ENCODE measurements at regions not wholly inside any gene's neighbourhood (a gene's known extent, or its start where the extent isn't known, plus 50 kb on each side); places are given as distances from the start of the nearest gene placed in this dataset.

DNA sequence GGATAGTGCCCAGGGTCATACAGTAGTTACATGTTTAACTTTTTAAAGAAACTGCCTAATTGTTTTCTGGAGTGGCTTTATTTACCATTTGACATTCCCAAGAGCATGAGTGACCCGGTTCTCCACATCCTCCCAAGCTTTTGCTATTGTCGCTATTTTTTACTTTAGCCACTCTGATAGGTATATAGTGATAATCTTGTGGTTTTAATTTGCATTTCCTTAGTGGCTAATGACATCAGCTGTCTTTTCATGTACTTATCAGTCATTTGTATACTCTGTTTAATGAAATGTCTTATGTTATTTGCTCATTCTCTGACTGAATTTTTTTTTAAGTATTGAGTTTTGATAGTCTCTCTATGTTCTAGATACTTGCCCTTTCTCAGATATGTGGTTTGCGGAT lies 109.7 kb upstream of the HS6ST1 start:
- DNase-seq (ENCODE audit: low spot score), result no peak
- peaks cover 22% of the 10 kb centered on the region for H3K9me3 Mint-ChIP-seq
- no peak overlapping the region for H3K27ac Mint-ChIP-seq
- H3K4me3 Mint-ChIP-seq, result no peak overlapping the region
- H3K4me1 Mint-ChIP-seq, result peaks cover 11% of the 10 kb centered on the region
- TF ChIP-seq JUN (CRISPR knock-in tag; IDR thresholded peaks at IDR 0.05) (no peak), ZBTB21 (CRISPR knock-in tag; IDR thresholded peaks at IDR 0.05; ENCODE audit: borderline replicate concordance) (no peak), IRF2 (CRISPR knock-in tag; IDR thresholded peaks at IDR 0.05; ENCODE audit: borderline replicate concordance, low read depth) (no peak), E2F4 (CRISPR knock-in tag; IDR thresholded peaks at IDR 0.05; ENCODE audit: borderline replicate concordance, low read depth) (no peak), ZNF396 (CRISPR knock-in tag; IDR thresholded peaks at IDR 0.05; ENCODE audit: borderline replicate concordance) (no peak), ESRRA (CRISPR knock-in tag; IDR thresholded peaks at IDR 0.05; ENCODE audit: borderline replicate concordance) (no peak), ZNF532 (CRISPR knock-in tag; IDR thresholded peaks at IDR 0.05; ENCODE audit: borderline replicate concordance) (no peak), ETV6 (CRISPR knock-in tag; IDR thresholded peaks at IDR 0.05) (no peak), SMAD4 (CRISPR knock-in tag; IDR thresholded peaks at IDR 0.05) (no peak), ZNF121 (CRISPR knock-in tag; IDR thresholded peaks at IDR 0.05) (no peak), ZNF281 (CRISPR knock-in tag; IDR thresholded peaks at IDR 0.05) (no peak), SMAD3 (CRISPR knock-in tag; IDR thresholded peaks at IDR 0.05; ENCODE audit: borderline replicate concordance) (no peak), ZMAT4 (CRISPR knock-in tag; IDR thresholded peaks at IDR 0.05) (no peak)
- TF ChIP-seq, protein P1, sequence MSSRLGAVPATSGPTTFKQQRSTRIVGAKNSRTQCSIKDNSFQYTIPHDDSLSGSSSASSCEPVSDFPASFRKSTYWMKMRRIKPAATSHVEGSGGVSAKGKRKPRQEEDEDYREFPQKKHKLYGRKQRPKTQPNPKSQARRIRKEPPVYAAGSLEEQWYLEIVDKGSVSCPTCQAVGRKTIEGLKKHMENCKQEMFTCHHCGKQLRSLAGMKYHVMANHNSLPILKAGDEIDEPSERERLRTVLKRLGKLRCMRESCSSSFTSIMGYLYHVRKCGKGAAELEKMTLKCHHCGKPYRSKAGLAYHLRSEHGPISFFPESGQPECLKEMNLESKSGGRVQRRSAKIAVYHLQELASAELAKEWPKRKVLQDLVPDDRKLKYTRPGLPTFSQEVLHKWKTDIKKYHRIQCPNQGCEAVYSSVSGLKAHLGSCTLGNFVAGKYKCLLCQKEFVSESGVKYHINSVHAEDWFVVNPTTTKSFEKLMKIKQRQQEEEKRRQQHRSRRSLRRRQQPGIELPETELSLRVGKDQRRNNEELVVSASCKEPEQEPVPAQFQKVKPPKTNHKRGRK (CRISPR knock-in tag; IDR thresholded peaks at IDR 0.05; ENCODE audit: borderline replicate concordance), result no peak
- TF ChIP-seq, protein P2, sequence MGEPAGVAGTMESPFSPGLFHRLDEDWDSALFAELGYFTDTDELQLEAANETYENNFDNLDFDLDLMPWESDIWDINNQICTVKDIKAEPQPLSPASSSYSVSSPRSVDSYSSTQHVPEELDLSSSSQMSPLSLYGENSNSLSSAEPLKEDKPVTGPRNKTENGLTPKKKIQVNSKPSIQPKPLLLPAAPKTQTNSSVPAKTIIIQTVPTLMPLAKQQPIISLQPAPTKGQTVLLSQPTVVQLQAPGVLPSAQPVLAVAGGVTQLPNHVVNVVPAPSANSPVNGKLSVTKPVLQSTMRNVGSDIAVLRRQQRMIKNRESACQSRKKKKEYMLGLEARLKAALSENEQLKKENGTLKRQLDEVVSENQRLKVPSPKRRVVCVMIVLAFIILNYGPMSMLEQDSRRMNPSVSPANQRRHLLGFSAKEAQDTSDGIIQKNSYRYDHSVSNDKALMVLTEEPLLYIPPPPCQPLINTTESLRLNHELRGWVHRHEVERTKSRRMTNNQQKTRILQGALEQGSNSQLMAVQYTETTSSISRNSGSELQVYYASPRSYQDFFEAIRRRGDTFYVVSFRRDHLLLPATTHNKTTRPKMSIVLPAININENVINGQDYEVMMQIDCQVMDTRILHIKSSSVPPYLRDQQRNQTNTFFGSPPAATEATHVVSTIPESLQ (CRISPR knock-in tag; IDR thresholded peaks at IDR 0.05), result no peak
- POLR2A ChIA-PET, result no interaction called here
- no peak for ATAC-seq
- no peaks in the 10 kb centered on the region; the same call in 1 of the 2 replicates for H3K27me3 Mint-ChIP-seq (ENCODE audit: low read depth)
- CTCF ChIA-PET, result no interaction called here
- peaks cover 19% of the 10 kb centered on the region for H3K36me3 Mint-ChIP-seq
